CD14-positive monocyte (primary cell): ENCODE measurements at regions not wholly inside any gene's neighbourhood (a gene's known extent, or its start where the extent isn't known, plus 50 kb on each side); places are given as distances from the start of the nearest gene placed in this dataset.

Experiments
- DNase-seq, 3 donors: peaks; one replicate each; pipeline ENCODE4 v3.0.0-alpha.2; 2011 to 2022
- H2AFZ ChIP-seq: 2 replicates; pipeline ENCODE4 v1.6.0; 2012; ENCODE audit warnings: mild to moderate bottlenecking, low read depth, low read length, inconsistent platforms; ENCODE audit not compliant: insufficient read depth, poor library complexity, severe bottlenecking
- H3K27ac ChIP-seq, 2 donors: 1 replicate in 1 of 2; 2 replicates in 1 of 2; pipeline ENCODE4 v1.5.1; 2012 to 2013; ENCODE audit warnings: low read length in 2 of 2, control low read depth in 1 of 2, inconsistent platforms in 1 of 2, low read depth in 1 of 2, mild to moderate bottlenecking in 1 of 2
- H3K27me3 ChIP-seq, 2 donors: one replicate each; pipeline versions ENCODE4 v1.6.0 to v1.6.1; 2011 to 2013; ENCODE audit warnings: low read length in 2 of 2; ENCODE audit not compliant: control insufficient read depth in 2 of 2, insufficient read depth in 2 of 2
- H3K36me3 ChIP-seq, 2 donors: replicated peaks in 1 of 2; 1 replicate in 1 of 2; 2 replicates in 1 of 2; pipeline versions ENCODE4 v1.5.1 to v1.6.1; 2012 to 2013; ENCODE audit warnings: low read length in 2 of 2, control low read depth in 1 of 2, inconsistent platforms in 1 of 2, mild to moderate bottlenecking in 1 of 2; ENCODE audit not compliant: insufficient read depth in 2 of 2, control insufficient read depth in 1 of 2
- H3K4me1 ChIP-seq, 2 donors: 1 replicate in 1 of 2; 2 replicates in 1 of 2; pipeline versions ENCODE4 v1.5.1 to v1.6.1; 2012 to 2013; ENCODE audit warnings: low read length in 2 of 2, control low read depth in 1 of 2, inconsistent platforms in 1 of 2, mild to moderate bottlenecking in 1 of 2, moderate library complexity in 1 of 2; ENCODE audit not compliant: insufficient read depth in 2 of 2, control insufficient read depth in 1 of 2
- H3K4me2 ChIP-seq: replicated peaks from 2 replicates; pipeline ENCODE3; 2012; ENCODE audit warnings: low read length, moderate library complexity, mild to moderate bottlenecking; ENCODE audit not compliant: poor library complexity, severe bottlenecking; ENCODE audit errors: extremely low read depth
- H3K4me3 ChIP-seq, 3 experiments: fragments of 200-600 bp in 1 of 3; sonication (generic) in 1 of 3; replicated peaks in 1 of 3; 1 replicate in 2 of 3; 2 replicates in 1 of 3; pipeline ENCODE4 v1.5.1; 2011 to 2013; ENCODE audit warnings: low read length in 3 of 3, mild to moderate bottlenecking in 3 of 3, control low read depth in 2 of 3, low read depth in 2 of 3, inconsistent platforms in 1 of 3, moderate library complexity in 1 of 3
- H3K79me2 ChIP-seq: 2 replicates; pipeline ENCODE4 v1.6.0; 2012; ENCODE audit warnings: mild to moderate bottlenecking, control low read depth, inconsistent platforms, low read length, moderate library complexity; ENCODE audit not compliant: insufficient read depth
- H3K9ac ChIP-seq: 2 replicates; pipeline ENCODE4 v1.6.0; 2017; ENCODE audit warnings: low read length, mild to moderate bottlenecking; ENCODE audit not compliant: insufficient read depth, poor library complexity, severe bottlenecking
- H3K9me3 ChIP-seq, 2 donors: replicated peaks in 1 of 2; 1 replicate in 1 of 2; 2 replicates in 1 of 2; pipeline versions ENCODE4 v1.5.1 to v1.6.1; 2012 to 2013; ENCODE audit warnings: low read length in 2 of 2, control low read depth in 1 of 2; ENCODE audit not compliant: control insufficient read depth in 1 of 2, insufficient read depth in 1 of 2
- H4K20me1 ChIP-seq: 2 replicates; pipeline ENCODE4 v1.6.0; 2012; ENCODE audit warnings: mild to moderate bottlenecking, low read length, control low read depth, moderate library complexity; ENCODE audit not compliant: insufficient read depth
- H3K27ac Mint-ChIP-seq, 7 donors: one replicate each; pipeline ENCODE4 v1.8.0; 2020; ENCODE audit warnings: mild to moderate bottlenecking in 7 of 7, mixed read lengths in 7 of 7, moderate library complexity in 6 of 7, inconsistent platforms in 2 of 7
- H3K27me3 Mint-ChIP-seq, 3 donors: one replicate each; pipeline ENCODE4 v1.8.0; 2021 to 2022; ENCODE audit warnings: low read depth in 3 of 3, mild to moderate bottlenecking in 3 of 3, mixed read lengths in 3 of 3, moderate library complexity in 3 of 3, inconsistent platforms in 1 of 3
- H3K36me3 Mint-ChIP-seq, 2 donors: one replicate each; pipeline ENCODE4 v1.8.0; 2020; ENCODE audit warnings: mixed read lengths in 2 of 2, inconsistent platforms in 1 of 2, mild to moderate bottlenecking in 1 of 2
- H3K4me1 Mint-ChIP-seq: one replicate; pipeline ENCODE4 v1.8.0; 2020; ENCODE audit warnings: mild to moderate bottlenecking, mixed read lengths
- H3K4me3 Mint-ChIP-seq, 2 donors: one replicate each; pipeline ENCODE4 v1.8.0; 2020; ENCODE audit warnings: mild to moderate bottlenecking in 2 of 2, mixed read lengths in 2 of 2, moderate library complexity in 1 of 2
- H3K9me3 Mint-ChIP-seq, 7 donors: one replicate each; pipeline ENCODE4 v1.8.0; 2020 to 2022; ENCODE audit warnings: mixed read lengths in 7 of 7, mild to moderate bottlenecking in 6 of 7, moderate library complexity in 6 of 7, inconsistent platforms in 2 of 7
- WGBS: methylation state at CpG from one replicate; pipeline ENCODE4 v1.1.5; 2013; ENCODE audit warnings: missing lambda C conversion rate; ENCODE audit not compliant: insufficient coverage; 5-methylcytosine and 5-hydroxymethylcytosine counted together
- intact Hi-C, 2 donors: fragments of 100-400 bp; cut with micrococcal nuclease; formaldehyde crosslinking; loops; one replicate each; pipeline versions ENCODE4 v1.15.0 to v1.15.1; 2023
- TF ChIP-seq, protein P1 (sequence below): fragments of 200-600 bp; IDR thresholded peaks from one replicate; pipeline ENCODE4 v1.8.0; 2022; ENCODE audit warnings: antibody characterized with exemption, mild to moderate bottlenecking

GRCh38 chr3:165382672-165383071 lies 186.5 kb upstream of the SLITRK3 start:
- Histone ChIP-seq H3K9me3 (peaks cover 0 to 4% of the 10 kb centered on the region in 2 donors), H3K4me1 (no peaks in the 10 kb centered on the region), H3K4me2 (no peak overlapping the region), H2AFZ (no peak overlapping the region), H3K27ac (no peak overlapping the region), H3K36me3 (no peaks in the 10 kb centered on the region), H3K79me2 (no peaks in the 10 kb centered on the region), H3K9ac (no peak overlapping the region), H3K27me3 (no peaks in the 10 kb centered on the region), H4K20me1 (no peaks in the 10 kb centered on the region), H3K4me3 (no peak overlapping the region)
- WGBS: 0% methylated on average over 1 of the region's 3 CpGs
- TF ChIP-seq, protein P1, sequence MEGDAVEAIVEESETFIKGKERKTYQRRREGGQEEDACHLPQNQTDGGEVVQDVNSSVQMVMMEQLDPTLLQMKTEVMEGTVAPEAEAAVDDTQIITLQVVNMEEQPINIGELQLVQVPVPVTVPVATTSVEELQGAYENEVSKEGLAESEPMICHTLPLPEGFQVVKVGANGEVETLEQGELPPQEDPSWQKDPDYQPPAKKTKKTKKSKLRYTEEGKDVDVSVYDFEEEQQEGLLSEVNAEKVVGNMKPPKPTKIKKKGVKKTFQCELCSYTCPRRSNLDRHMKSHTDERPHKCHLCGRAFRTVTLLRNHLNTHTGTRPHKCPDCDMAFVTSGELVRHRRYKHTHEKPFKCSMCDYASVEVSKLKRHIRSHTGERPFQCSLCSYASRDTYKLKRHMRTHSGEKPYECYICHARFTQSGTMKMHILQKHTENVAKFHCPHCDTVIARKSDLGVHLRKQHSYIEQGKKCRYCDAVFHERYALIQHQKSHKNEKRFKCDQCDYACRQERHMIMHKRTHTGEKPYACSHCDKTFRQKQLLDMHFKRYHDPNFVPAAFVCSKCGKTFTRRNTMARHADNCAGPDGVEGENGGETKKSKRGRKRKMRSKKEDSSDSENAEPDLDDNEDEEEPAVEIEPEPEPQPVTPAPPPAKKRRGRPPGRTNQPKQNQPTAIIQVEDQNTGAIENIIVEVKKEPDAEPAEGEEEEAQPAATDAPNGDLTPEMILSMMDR: no peak
- no peak overlapping the region for H3K4me3 Mint-ChIP-seq
- H3K9me3 Mint-ChIP-seq: peaks cover 0 to 3% (median 1%) of the 10 kb centered on the region in 7 donors
- H3K36me3 Mint-ChIP-seq: no peaks in the 10 kb centered on the region
- DNase-seq: no peak
- intact Hi-C loops: no loop called here
- H3K4me1 Mint-ChIP-seq: no peaks in the 10 kb centered on the region
- H3K27ac Mint-ChIP-seq: no peak overlapping the region
- no peaks in the 10 kb centered on the region for H3K27me3 Mint-ChIP-seq

GRCh38 chr3:165378761-165379160 lies 182.6 kb upstream of the SLITRK3 start:
- WGBS: no CpG with 5 or more reads among the region's 2 CpGs
- H3K4me3 ChIP-seq: no peak overlapping the region
- DNase-seq: no peak
- Mint-ChIP-seq H3K4me1 (no peaks in the 10 kb centered on the region), H3K27ac (no peak overlapping the region), H3K9me3 (peaks cover 0 to 3% (median 0%) of the 10 kb centered on the region in 7 donors), H3K4me3 (no peak overlapping the region), H3K36me3 (no peaks in the 10 kb centered on the region), H3K27me3 (no peaks in the 10 kb centered on the region)
- H3K9ac ChIP-seq: no peak overlapping the region
- H3K9me3 ChIP-seq: no peaks in the 10 kb centered on the region
- H3K36me3 ChIP-seq: no peaks in the 10 kb centered on the region
- no peaks in the 10 kb centered on the region for H4K20me1 ChIP-seq
- H3K4me2 ChIP-seq: no peak overlapping the region
- no peak overlapping the region for H2AFZ ChIP-seq
- H3K4me1 ChIP-seq: no peaks in the 10 kb centered on the region
- TF ChIP-seq, protein P1: no peak
- H3K27ac ChIP-seq: no peak overlapping the region
- no peaks in the 10 kb centered on the region for H3K27me3 ChIP-seq
- H3K79me2 ChIP-seq: no peaks in the 10 kb centered on the region
- intact Hi-C loops: no loop called here
